Bronchial epithelial cell (primary cell): ENCODE measurements at regions not wholly inside any gene's neighbourhood (a gene's known extent, or its start where the extent isn't known, plus 50 kb on each side); places are given as distances from the start of the nearest gene placed in this dataset.

Source experiments
- DNase-seq: peaks from one replicate; pipeline ENCODE4 v3.0.0-alpha.2; 2010; ENCODE audit warnings: low read depth
- FAIRE-seq: peaks from 2 replicates; lab custom pipeline; 2011; peaks lifted over from hg19 to GRCh38; lab: Jason Lieb, UNC
- H3K27me3 ChIP-seq: 2 replicates; pipeline ENCODE4 v1.5.1; 2011; ENCODE audit warnings: low read length; ENCODE audit not compliant: control insufficient read depth, insufficient read depth
- H3K36me3 ChIP-seq: 2 replicates; pipeline ENCODE4 v1.5.1; 2011; ENCODE audit warnings: low read length; ENCODE audit not compliant: control insufficient read depth, insufficient read depth
- H3K4me3 ChIP-seq: 2 replicates; pipeline ENCODE4 v1.5.1; 2011; ENCODE audit warnings: mild to moderate bottlenecking, low read depth, low read length, control low read depth
- CTCF ChIP-seq: IDR thresholded peaks from 2 replicates; pipeline ENCODE4 v1.5.1; 2011; ENCODE audit warnings: mild to moderate bottlenecking, moderate library complexity, low read length, control low read depth, inconsistent platforms; ENCODE audit not compliant: insufficient read depth, severe bottlenecking

DNA sequence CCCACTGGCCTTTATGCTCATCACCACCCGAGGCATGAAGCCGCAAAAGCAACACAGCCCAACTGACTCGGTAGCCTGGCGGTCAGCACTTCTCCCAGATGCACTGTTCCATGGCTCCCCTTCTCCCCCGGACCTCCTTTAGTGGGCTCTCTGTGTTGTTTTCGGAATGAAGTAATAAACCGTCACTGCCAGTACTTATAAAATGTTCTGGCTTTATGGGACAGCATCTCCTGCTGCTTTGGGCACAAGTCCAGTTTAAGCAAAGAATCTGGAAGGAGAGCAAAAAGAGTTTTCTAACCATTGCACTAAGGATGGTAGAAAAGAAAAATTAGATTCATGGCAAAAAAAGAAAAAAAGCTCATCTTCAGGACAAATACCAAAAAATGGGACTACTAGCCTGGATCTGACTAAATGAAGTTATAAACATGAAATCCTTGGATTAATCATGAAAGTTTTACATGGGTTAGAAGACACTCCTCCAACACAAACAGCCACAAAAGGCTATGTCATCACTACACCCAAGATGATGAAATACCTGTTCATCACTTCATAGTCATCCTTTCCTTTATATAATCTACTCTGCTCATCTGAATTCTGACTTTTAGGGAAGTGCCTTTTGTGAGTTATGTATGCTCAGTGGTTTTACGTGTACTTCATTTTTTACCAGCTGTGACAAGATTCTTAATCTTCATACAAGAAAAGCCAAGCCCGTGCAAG is 89.5 kb upstream of the UBE2E2 start:
- H3K36me3 ChIP-seq: no peaks in the 10 kb centered on the region
- DNase-seq: peak; percentile 97
- no peak overlapping the region for H3K4me3 ChIP-seq
- FAIRE-seq: peak; percentile 7
- no peak for TF ChIP-seq CTCF
- no peaks in the 10 kb centered on the region for H3K27me3 ChIP-seq

GRCh38 chr3:23114432-23114831 is 88.7 kb upstream of the UBE2E2 start:
- no peak overlapping the region for H3K4me3 ChIP-seq
- DNase-seq: no peak
- peak; percentile 7 for FAIRE-seq
- TF ChIP-seq CTCF: no peak
- no peaks in the 10 kb centered on the region for H3K27me3 ChIP-seq
- H3K36me3 ChIP-seq: no peaks in the 10 kb centered on the region

GRCh38 chr3:23115171-23115877 is 87.8 kb upstream of the UBE2E2 start:
- H3K4me3 ChIP-seq: no peak overlapping the region
- DNase-seq (peak; percentile 46), FAIRE-seq (no peak)
- H3K27me3 ChIP-seq: peaks cover under 1% of the 10 kb centered on the region
- H3K36me3 ChIP-seq: no peaks in the 10 kb centered on the region
- no peak for TF ChIP-seq CTCF

- FAIRE-seq (no peak), DNase-seq (no peak)
- H3K36me3 ChIP-seq: no peaks in the 10 kb centered on the region
- no peak overlapping the region for H3K4me3 ChIP-seq
- no peak for TF ChIP-seq CTCF
- peaks cover 6% of the 10 kb centered on the region for H3K27me3 ChIP-seq
Measured at GRCh38 chr3:23116081-23116837, 86.9 kb upstream of the UBE2E2 start.

- FAIRE-seq: peak; percentile 88
Measured at GRCh38 chr3:23117856-23118255, 85.3 kb upstream of the UBE2E2 start.

More at GRCh38 chr3:23117856-23118255, 85.3 kb upstream of the UBE2E2 start:
- Histone ChIP-seq H3K27me3 (peaks cover 6% of the 10 kb centered on the region), H3K36me3 (no peaks in the 10 kb centered on the region), H3K4me3 (no peak overlapping the region)
- no peak for DNase-seq
- no peak for TF ChIP-seq CTCF
